ENCODE measurements at regions not wholly inside any gene's neighbourhood (a gene's known extent, or its start where the extent isn't known, plus 50 kb on each side); places are given as distances from the start of the nearest gene placed in this dataset.

DNA sequence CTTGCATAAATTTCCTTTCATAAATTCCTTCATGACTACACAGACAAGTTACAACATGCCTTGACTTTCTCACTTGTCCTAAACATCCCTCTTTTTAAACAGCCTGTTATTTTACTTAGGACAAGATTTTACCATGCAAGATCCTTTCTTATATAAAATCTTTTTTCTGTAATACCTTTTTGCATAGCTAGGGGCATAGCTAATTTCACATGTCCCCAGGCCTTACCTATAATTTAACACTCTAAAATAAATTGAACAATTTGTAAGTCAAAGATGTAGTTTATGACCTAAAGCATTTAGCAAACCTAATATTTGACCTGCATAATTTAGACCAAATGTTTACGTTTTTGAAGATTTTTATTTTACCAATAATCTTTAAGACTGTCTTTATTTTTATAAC, 396.3 kb upstream of the FSTL5 start:
- CTCF ChIA-PET (ENCODE audit: partially characterized antibody), result interaction anchor here (1.3 kb wide), 1 partner anchor 64 kb away, joined by 3 read pairs; no protein-coding TSS in a partner anchor
- 76% methylated on average over 1 of the region's 1 CpG; no CpG with 5 or more reads in 1 of the 2 experiments for WGBS, 2 experiments (ENCODE audit: extremely low coverage in 1 of 2, insufficient coverage in 1 of 2, insufficient read length in 1 of 2, insufficient replicate concordance in 2 of 2, low coverage in 1 of 2, low lambda C conversion rate in 2 of 2, missing lambda C conversion rate in 1 of 2)
- no peak for FAIRE-seq

More for the DNA sequence above, 396.3 kb upstream of the FSTL5 start:
- no peak overlapping the region for H4K5ac ChIP-seq (ENCODE audit: insufficient read length, low read depth, low read length)
- H3K9ac ChIP-seq (replicated peaks in 1 of 4; ENCODE audit: extremely low read depth in 1 of 4, low read depth in 3 of 4, low read length in 3 of 4), result no peak overlapping the region
- no peak overlapping the region for H3K23ac ChIP-seq (ENCODE audit: insufficient read length)
- peaks cover 0 to 4% (median 0%) of the 10 kb centered on the region in 4 experiments; a peak in 3 of 7 replicates for H3K4me1 ChIP-seq (replicated peaks in 1 of 4; ENCODE audit: control insufficient read depth in 3 of 4, insufficient read depth in 4 of 4, low read length in 3 of 4)
- H3K4me3 ChIP-seq (ENCODE audit: extremely low read depth in 1 of 4, insufficient read depth in 2 of 4, low read depth in 3 of 4, low read length in 4 of 4), result no peak overlapping the region
- no peak for DNase-seq (ENCODE audit: low read depth in 1 of 2, low spot score in 2 of 2)
- no peaks in the 10 kb centered on the region for H3K9me3 ChIP-seq (ENCODE audit: insufficient read depth in 2 of 2, low read depth in 1 of 2, low read length in 1 of 2)
- no peak overlapping the region for H4K8ac ChIP-seq (ENCODE audit: extremely low read depth, insufficient read depth, low read length)
- H3K79me2 ChIP-seq (ENCODE audit: control insufficient read depth in 1 of 2, insufficient read depth in 2 of 2, low read length in 2 of 2), result no peaks in the 10 kb centered on the region
- no peak overlapping the region for H3K27ac ChIP-seq (ENCODE audit: low read depth, low read length)
- no peak overlapping the region for H2BK120ac ChIP-seq (replicated peaks; ENCODE audit: low read depth, low read length)
- no peak overlapping the region for H2BK20ac ChIP-seq (ENCODE audit: low read length)
- H3K56ac ChIP-seq (replicated peaks; ENCODE audit: insufficient read length, low read depth, low read length), result no peak overlapping the region
- no peaks in the 10 kb centered on the region for H3K79me1 ChIP-seq (ENCODE audit: low read depth, low read length)
- no peak for TF ChIP-seq TEAD4 (IDR thresholded peaks at IDR 0.05; ENCODE audit: low read depth, low read length)
- TF ChIP-seq SAP30 (IDR thresholded peaks at IDR 0.05; ENCODE audit: insufficient read depth, insufficient replicate concordance, low read length), result no peak
- no peak for TF ChIP-seq YY1 (IDR thresholded peaks at IDR 0.05; ENCODE audit: low read depth, low read length)
- TF ChIP-seq HDAC2 (IDR thresholded peaks at IDR 0.05; ENCODE audit: borderline replicate concordance in 1 of 2, low read depth in 2 of 2, low read length in 2 of 2), result no peak
- no peak for TF ChIP-seq SRF (IDR thresholded peaks at IDR 0.05; ENCODE audit: low read depth, low read length)
- no peak for TF ChIP-seq SIN3A (conservative IDR thresholded peaks at IDR 0.05 in 1 of 2, IDR thresholded peaks at IDR 0.05 in 1 of 2; ENCODE audit: low read depth in 1 of 2, low read length in 2 of 2)
- TF ChIP-seq EP300 (IDR thresholded peaks at IDR 0.05; ENCODE audit: borderline replicate concordance in 1 of 2, low read depth in 2 of 2, low read length in 2 of 2), result no peak
- no peak for TF ChIP-seq RAD21 (IDR thresholded peaks at IDR 0.05 in 1 of 2, conservative IDR thresholded peaks at IDR 0.05 in 1 of 2; ENCODE audit: low read depth in 2 of 2, low read length in 2 of 2)
- TF ChIP-seq GTF2F1 (IDR thresholded peaks at IDR 0.05; ENCODE audit: borderline replicate concordance, low read depth, low read length), result no peak
- H3K27me3 ChIP-seq (replicated peaks in 1 of 4; ENCODE audit: control insufficient read depth in 3 of 4, extremely low read depth in 1 of 4, insufficient read depth in 3 of 4, low read length in 3 of 4), result no peaks in the 10 kb centered on the region
- no peak overlapping the region for H3K14ac ChIP-seq (ENCODE audit: insufficient read length)
- H2BK5ac ChIP-seq (ENCODE audit: low read depth, low read length), result no peak overlapping the region
- no peak overlapping the region for H2BK15ac ChIP-seq (ENCODE audit: low read length)
- H3K18ac ChIP-seq (ENCODE audit: extremely low read depth, low read length), result no peak overlapping the region
- H4K20me1 ChIP-seq (replicated peaks in 1 of 2; ENCODE audit: control insufficient read depth in 1 of 2, insufficient read depth in 2 of 2, low read length in 2 of 2), result no peaks in the 10 kb centered on the region
- POLR2A ChIA-PET (ENCODE audit: partially characterized antibody), result no interaction called here
- H2AK5ac ChIP-seq (ENCODE audit: low read depth, low read length), result no peak overlapping the region
- H2BK12ac ChIP-seq (ENCODE audit: low read depth, low read length), result no peak overlapping the region
- no peak overlapping the region for H3K4ac ChIP-seq (replicated peaks; ENCODE audit: insufficient read length, low read depth, low read length)
- no peak overlapping the region for H4K91ac ChIP-seq (replicated peaks; ENCODE audit: insufficient read length, low read length)
- no peak overlapping the region for H3K4me2 ChIP-seq (ENCODE audit: insufficient read depth in 1 of 2, low read depth in 2 of 2, low read length in 2 of 2)
- no peaks in the 10 kb centered on the region for H3K36me3 ChIP-seq (ENCODE audit: control insufficient read depth in 2 of 4, insufficient read depth in 4 of 4, low read length in 3 of 4)
- H2AFZ ChIP-seq (ENCODE audit: low read length), result no peak overlapping the region
- no peaks in the 10 kb centered on the region for H3K23me2 ChIP-seq (ENCODE audit: low read depth, low read length)

All from H1 (cell line).